DOHH2 (cell line): ENCODE measurements at regions not wholly inside any gene's neighbourhood (a gene's known extent, or its start where the extent isn't known, plus 50 kb on each side); places are given as distances from the start of the nearest gene placed in this dataset.

Experiments
- EZH2phosphoT487 ChIP-seq: fragments of 200-600 bp; sonication (generic); IDR thresholded peaks from 2 replicates; pipeline ENCODE4 v1.6.1; 2017; ENCODE audit warnings: borderline replicate concordance, mild to moderate bottlenecking, antibody characterized with exemption, low read length, moderate library complexity, mixed read lengths
- TF ChIP-seq, protein P1 (sequence below): fragments of 200-600 bp; sonication (generic); IDR thresholded peaks from one replicate; pipeline ENCODE4 v1.5.1; 2014; ENCODE audit warnings: antibody characterized with exemption, mild to moderate bottlenecking, low read depth, low read length; ENCODE audit not compliant: poor library complexity, severe bottlenecking

- TF ChIP-seq, protein P1, sequence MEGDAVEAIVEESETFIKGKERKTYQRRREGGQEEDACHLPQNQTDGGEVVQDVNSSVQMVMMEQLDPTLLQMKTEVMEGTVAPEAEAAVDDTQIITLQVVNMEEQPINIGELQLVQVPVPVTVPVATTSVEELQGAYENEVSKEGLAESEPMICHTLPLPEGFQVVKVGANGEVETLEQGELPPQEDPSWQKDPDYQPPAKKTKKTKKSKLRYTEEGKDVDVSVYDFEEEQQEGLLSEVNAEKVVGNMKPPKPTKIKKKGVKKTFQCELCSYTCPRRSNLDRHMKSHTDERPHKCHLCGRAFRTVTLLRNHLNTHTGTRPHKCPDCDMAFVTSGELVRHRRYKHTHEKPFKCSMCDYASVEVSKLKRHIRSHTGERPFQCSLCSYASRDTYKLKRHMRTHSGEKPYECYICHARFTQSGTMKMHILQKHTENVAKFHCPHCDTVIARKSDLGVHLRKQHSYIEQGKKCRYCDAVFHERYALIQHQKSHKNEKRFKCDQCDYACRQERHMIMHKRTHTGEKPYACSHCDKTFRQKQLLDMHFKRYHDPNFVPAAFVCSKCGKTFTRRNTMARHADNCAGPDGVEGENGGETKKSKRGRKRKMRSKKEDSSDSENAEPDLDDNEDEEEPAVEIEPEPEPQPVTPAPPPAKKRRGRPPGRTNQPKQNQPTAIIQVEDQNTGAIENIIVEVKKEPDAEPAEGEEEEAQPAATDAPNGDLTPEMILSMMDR, result no peak
- no peak for TF ChIP-seq EZH2phosphoT487
These were observed 332.6 kb downstream of the FGF13 start for GRCh38 chrX:138378876-138379275.
